Neural cell (in vitro differentiated cells): ENCODE measurements at regions not wholly inside any gene's neighbourhood (a gene's known extent, or its start where the extent isn't known, plus 50 kb on each side); places are given as distances from the start of the nearest gene placed in this dataset.

ENCODE experiments used
- H2AFZ ChIP-seq: fragments of 200-600, 300-800 bp; sonication (generic), shearing (Covaris generic); 2 replicates; pipeline ENCODE4 v1.6.0; 2014; ENCODE audit warnings: low read depth, mild to moderate bottlenecking, antibody characterized with exemption, low read length, moderate library complexity
- H3F3A ChIP-seq: fragments of 200-600 bp; shearing (Covaris generic); 2 replicates; pipeline ENCODE4 v1.6.1; 2016; ENCODE audit warnings: mild to moderate bottlenecking, moderate library complexity, mixed read lengths, antibody characterized with exemption, low read length; ENCODE audit not compliant: insufficient read depth, poor library complexity, severe bottlenecking
- H3K27ac ChIP-seq: fragments of 200-600, 300-800 bp; sonication (generic), shearing (Covaris generic); 2 replicates; pipeline ENCODE4 v1.5.1; 2014; ENCODE audit warnings: mild to moderate bottlenecking, low read length, moderate library complexity
- H3K27me3 ChIP-seq: fragments of 300-800, 200-600 bp; sonication (generic), shearing (Covaris generic); 2 replicates; pipeline ENCODE4 v1.6.0; 2014; ENCODE audit warnings: mild to moderate bottlenecking, low read depth, low read length, moderate library complexity; ENCODE audit not compliant: insufficient read depth
- H3K36me3 ChIP-seq: fragments of 300-800, 200-600 bp; sonication (generic), shearing (Covaris generic); 2 replicates; pipeline ENCODE4 v1.5.1; 2014; ENCODE audit warnings: mild to moderate bottlenecking, antibody characterized with exemption, low read length, moderate library complexity; ENCODE audit not compliant: insufficient read depth
- H3K4me2 ChIP-seq: fragments of 300-800, 200-600 bp; sonication (generic), shearing (Covaris generic); 2 replicates; pipeline ENCODE4 v1.6.0; 2014; ENCODE audit warnings: mild to moderate bottlenecking, low read length
- H3K4me3 ChIP-seq: fragments of 300-800, 200-600 bp; sonication (generic), shearing (Covaris generic); 2 replicates; pipeline ENCODE4 v1.5.1; 2014; ENCODE audit warnings: mild to moderate bottlenecking, low read length, moderate library complexity
- H3K79me2 ChIP-seq: fragments of 200-600 bp; shearing (Covaris generic); replicated peaks from 2 replicates; pipeline ENCODE4 v1.6.0; 2014; ENCODE audit warnings: mild to moderate bottlenecking, low read length, moderate library complexity; ENCODE audit not compliant: insufficient read depth
- H3K9ac ChIP-seq: fragments of 300-800, 200-600 bp; sonication (generic), shearing (Covaris generic); 2 replicates; pipeline ENCODE4 v1.6.1; 2016; ENCODE audit warnings: mild to moderate bottlenecking, low read length, mixed read lengths
- H3K9me2 ChIP-seq: fragments of 200-600 bp; shearing (Covaris generic); 2 replicates; pipeline ENCODE4 v1.6.1; 2016; ENCODE audit warnings: mild to moderate bottlenecking, low read length, mixed read lengths; ENCODE audit not compliant: insufficient read depth
- H3K9me3 ChIP-seq: fragments of 200-600, 300-800 bp; sonication (generic), shearing (Covaris generic); 2 replicates; pipeline ENCODE4 v1.6.1; 2016; ENCODE audit warnings: mild to moderate bottlenecking, mixed run types, low read length, moderate library complexity, mixed read lengths
- H4K20me1 ChIP-seq: fragments of 200-600 bp; shearing (Covaris generic); 2 replicates; pipeline ENCODE4 v1.6.1; 2016; ENCODE audit warnings: mild to moderate bottlenecking, mixed run types; ENCODE audit not compliant: insufficient read depth
- CTCF ChIP-seq: fragments of 450-650 bp; IDR thresholded peaks from 2 replicates; pipeline ENCODE4 v1.5.1; 2014; ENCODE audit warnings: antibody characterized with exemption, mild to moderate bottlenecking, moderate library complexity; ENCODE audit not compliant: poor library complexity, severe bottlenecking
- EP300 ChIP-seq: fragments of 450-650 bp; conservative IDR thresholded peaks from 2 replicates; pipeline ENCODE4 v1.6.1; 2014; ENCODE audit warnings: antibody characterized with exemption, mild to moderate bottlenecking, moderate library complexity; ENCODE audit not compliant: poor library complexity, severe bottlenecking
- EZH2 ChIP-seq: fragments of 200-600, 300-800 bp; shearing (Covaris generic), sonication (generic); IDR thresholded peaks from 2 replicates; pipeline ENCODE4 v1.6.1; 2014; ENCODE audit warnings: antibody characterized with exemption, low read length, borderline replicate concordance, mild to moderate bottlenecking; ENCODE audit not compliant: insufficient read depth, poor library complexity, severe bottlenecking
- MXI1 ChIP-seq: fragments of 450-650 bp; conservative IDR thresholded peaks from 2 replicates; pipeline ENCODE4 v1.6.1; 2014; ENCODE audit warnings: antibody characterized with exemption, mild to moderate bottlenecking; ENCODE audit not compliant: poor library complexity, severe bottlenecking
- POLR2AphosphoS5 ChIP-seq: IDR thresholded peaks from 2 replicates; pipeline ENCODE4 v1.6.1; 2012
- RAD21 ChIP-seq: fragments of 450-650 bp; conservative IDR thresholded peaks from 2 replicates; pipeline ENCODE4 v1.6.1; 2014; ENCODE audit warnings: antibody characterized with exemption, mild to moderate bottlenecking, moderate library complexity
- SMC3 ChIP-seq: fragments of 450-650 bp; conservative IDR thresholded peaks from 2 replicates; pipeline ENCODE4 v1.6.1; 2014; ENCODE audit warnings: antibody characterized with exemption, mild to moderate bottlenecking, moderate library complexity; ENCODE audit not compliant: poor library complexity
- TF ChIP-seq, protein P1 (sequence below): IDR thresholded peaks from 2 replicates; pipeline ENCODE4 v1.6.1; 2012; ENCODE audit warnings: borderline replicate concordance

DNA sequence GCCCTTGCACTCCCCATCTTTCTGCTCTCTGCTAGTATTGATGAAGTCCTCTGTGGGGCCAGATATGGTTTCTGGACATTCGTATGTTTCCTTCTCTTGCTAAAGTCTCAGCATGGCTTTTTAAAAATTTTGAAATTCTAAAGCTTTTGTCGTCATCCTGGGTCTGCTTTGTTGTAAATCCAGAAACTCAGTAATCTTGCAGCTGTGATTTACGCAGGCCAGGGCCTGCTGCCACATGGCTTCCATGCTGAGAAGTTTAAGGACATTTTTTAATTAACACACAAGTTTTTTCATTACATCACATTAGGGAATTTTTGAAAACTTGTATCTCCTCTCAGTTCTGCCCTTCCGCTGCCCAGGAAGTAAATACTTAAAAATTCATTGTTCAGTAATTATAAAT is 686.1 kb upstream of the IGFBP3 start:
- H2AFZ ChIP-seq = no peak overlapping the region
- H3K27ac ChIP-seq = peak overlapping the region; percentile 10
- no peaks in the 10 kb centered on the region for H3K9me2 ChIP-seq
- no peak overlapping the region for H3K9ac ChIP-seq
- no peak overlapping the region for H3K4me2 ChIP-seq
- H3F3A ChIP-seq = no peaks in the 10 kb centered on the region
- no peaks in the 10 kb centered on the region for H3K27me3 ChIP-seq
- H3K4me3 ChIP-seq = no peak overlapping the region
- no peaks in the 10 kb centered on the region for H3K9me3 ChIP-seq
- no peak for TF ChIP-seq EZH2
- TF ChIP-seq, protein P1, sequence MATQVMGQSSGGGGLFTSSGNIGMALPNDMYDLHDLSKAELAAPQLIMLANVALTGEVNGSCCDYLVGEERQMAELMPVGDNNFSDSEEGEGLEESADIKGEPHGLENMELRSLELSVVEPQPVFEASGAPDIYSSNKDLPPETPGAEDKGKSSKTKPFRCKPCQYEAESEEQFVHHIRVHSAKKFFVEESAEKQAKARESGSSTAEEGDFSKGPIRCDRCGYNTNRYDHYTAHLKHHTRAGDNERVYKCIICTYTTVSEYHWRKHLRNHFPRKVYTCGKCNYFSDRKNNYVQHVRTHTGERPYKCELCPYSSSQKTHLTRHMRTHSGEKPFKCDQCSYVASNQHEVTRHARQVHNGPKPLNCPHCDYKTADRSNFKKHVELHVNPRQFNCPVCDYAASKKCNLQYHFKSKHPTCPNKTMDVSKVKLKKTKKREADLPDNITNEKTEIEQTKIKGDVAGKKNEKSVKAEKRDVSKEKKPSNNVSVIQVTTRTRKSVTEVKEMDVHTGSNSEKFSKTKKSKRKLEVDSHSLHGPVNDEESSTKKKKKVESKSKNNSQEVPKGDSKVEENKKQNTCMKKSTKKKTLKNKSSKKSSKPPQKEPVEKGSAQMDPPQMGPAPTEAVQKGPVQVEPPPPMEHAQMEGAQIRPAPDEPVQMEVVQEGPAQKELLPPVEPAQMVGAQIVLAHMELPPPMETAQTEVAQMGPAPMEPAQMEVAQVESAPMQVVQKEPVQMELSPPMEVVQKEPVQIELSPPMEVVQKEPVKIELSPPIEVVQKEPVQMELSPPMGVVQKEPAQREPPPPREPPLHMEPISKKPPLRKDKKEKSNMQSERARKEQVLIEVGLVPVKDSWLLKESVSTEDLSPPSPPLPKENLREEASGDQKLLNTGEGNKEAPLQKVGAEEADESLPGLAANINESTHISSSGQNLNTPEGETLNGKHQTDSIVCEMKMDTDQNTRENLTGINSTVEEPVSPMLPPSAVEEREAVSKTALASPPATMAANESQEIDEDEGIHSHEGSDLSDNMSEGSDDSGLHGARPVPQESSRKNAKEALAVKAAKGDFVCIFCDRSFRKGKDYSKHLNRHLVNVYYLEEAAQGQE = no peak
- no peak for TF ChIP-seq POLR2AphosphoS5
- TF ChIP-seq SMC3 = no peak
- TF ChIP-seq EP300 = no peak
- no peak for TF ChIP-seq RAD21
- TF ChIP-seq MXI1 = no peak
- no peak for TF ChIP-seq CTCF
- H3K79me2 ChIP-seq = no peaks in the 10 kb centered on the region
- no peaks in the 10 kb centered on the region for H3K36me3 ChIP-seq
- H4K20me1 ChIP-seq = no peaks in the 10 kb centered on the region

GRCh38 chr7:46606761-46607160 is 685.7 kb upstream of the IGFBP3 start:
- H2AFZ ChIP-seq = no peak overlapping the region
- peak overlapping the region; percentile 10 for H3K27ac ChIP-seq
- no peak overlapping the region for H3K4me2 ChIP-seq
- no peaks in the 10 kb centered on the region for H4K20me1 ChIP-seq
- no peaks in the 10 kb centered on the region for H3K36me3 ChIP-seq
- H3K9me2 ChIP-seq = no peaks in the 10 kb centered on the region
- H3K9me3 ChIP-seq = no peaks in the 10 kb centered on the region
- no peak overlapping the region for H3K9ac ChIP-seq
- no peaks in the 10 kb centered on the region for H3K79me2 ChIP-seq
- peak overlapping the region; percentile 11 for H3K4me3 ChIP-seq
- TF ChIP-seq EP300 (peak; percentile 60), POLR2AphosphoS5 (peak; percentile 17), MXI1 (no peak), CTCF (no peak)
- H3F3A ChIP-seq = no peaks in the 10 kb centered on the region
- no peaks in the 10 kb centered on the region for H3K27me3 ChIP-seq
